ENCODE measurements at regions not wholly inside any gene's neighbourhood (a gene's known extent, or its start where the extent isn't known, plus 50 kb on each side); places are given as distances from the start of the nearest gene placed in this dataset.

DNA sequence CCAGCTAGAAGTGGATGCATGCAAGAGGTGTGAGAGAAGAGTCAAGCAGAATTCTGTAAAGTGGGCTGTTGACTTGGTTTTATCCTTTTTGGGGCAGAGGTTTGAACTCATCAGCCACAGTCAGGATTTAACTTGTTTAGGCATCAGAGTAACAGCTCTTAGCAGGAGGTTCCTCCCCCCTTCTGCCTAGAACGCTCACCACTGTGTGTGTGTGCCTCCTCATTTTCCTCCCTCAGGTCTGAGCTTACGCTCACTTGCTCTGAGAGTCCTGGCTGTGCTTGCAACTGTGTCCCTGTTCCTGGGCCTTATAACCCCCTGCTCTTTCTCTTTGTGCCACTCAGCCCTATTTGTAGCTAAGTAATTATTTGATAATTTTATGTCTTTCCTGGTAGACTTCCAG is 167.9 kb downstream of the TMEM182 start:
- TF ChIP-seq POLR2AphosphoS5 (IDR thresholded peaks at IDR 0.05) (no peak), POLR2A (IDR thresholded peaks at IDR 0.05) (no peak), EP300 (IDR thresholded peaks at IDR 0.05) (no peak)
- TF ChIP-seq, protein P1, sequence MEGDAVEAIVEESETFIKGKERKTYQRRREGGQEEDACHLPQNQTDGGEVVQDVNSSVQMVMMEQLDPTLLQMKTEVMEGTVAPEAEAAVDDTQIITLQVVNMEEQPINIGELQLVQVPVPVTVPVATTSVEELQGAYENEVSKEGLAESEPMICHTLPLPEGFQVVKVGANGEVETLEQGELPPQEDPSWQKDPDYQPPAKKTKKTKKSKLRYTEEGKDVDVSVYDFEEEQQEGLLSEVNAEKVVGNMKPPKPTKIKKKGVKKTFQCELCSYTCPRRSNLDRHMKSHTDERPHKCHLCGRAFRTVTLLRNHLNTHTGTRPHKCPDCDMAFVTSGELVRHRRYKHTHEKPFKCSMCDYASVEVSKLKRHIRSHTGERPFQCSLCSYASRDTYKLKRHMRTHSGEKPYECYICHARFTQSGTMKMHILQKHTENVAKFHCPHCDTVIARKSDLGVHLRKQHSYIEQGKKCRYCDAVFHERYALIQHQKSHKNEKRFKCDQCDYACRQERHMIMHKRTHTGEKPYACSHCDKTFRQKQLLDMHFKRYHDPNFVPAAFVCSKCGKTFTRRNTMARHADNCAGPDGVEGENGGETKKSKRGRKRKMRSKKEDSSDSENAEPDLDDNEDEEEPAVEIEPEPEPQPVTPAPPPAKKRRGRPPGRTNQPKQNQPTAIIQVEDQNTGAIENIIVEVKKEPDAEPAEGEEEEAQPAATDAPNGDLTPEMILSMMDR (IDR thresholded peaks at IDR 0.05), result no peak

Measured in gastroesophageal sphincter (tissue), 3 donors.